ENCODE measurements at regions not wholly inside any gene's neighbourhood (a gene's known extent, or its start where the extent isn't known, plus 50 kb on each side); places are given as distances from the start of the nearest gene placed in this dataset.
A peak's percentile ranks its signal among the peaks of the same experiment; 100 is the strongest.

DNA sequence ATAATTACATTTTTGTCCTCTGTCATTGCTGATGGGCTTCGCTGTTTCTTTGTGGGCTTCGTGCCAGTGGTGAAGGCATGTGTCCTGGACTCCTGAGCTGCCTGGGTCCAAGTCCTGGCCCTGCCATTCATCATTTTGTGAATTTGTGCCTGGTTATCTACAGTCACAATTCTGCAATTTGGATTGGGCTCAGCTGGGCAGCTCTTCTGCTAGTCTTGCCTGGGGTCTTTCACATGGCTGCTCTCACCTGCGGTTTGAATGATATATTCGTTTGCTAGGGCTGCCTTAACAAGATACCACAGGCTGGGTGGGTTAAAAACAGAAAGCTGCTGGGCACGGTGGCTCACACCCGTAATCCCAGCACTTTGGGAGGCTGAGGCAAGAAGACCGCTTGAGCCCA lies 192.7 kb upstream of the IER5L start:
- no peak for DNase-seq (ENCODE audit: insufficient read length, low spot score)
- no peak for FAIRE-seq

- no peak for FAIRE-seq
- no peak for DNase-seq (ENCODE audit: insufficient read length, low spot score)
Observed at GRCh38 chr9:129368444-129368978, 190.4 kb upstream of the IER5L start.

- DNase-seq (ENCODE audit: insufficient read length, low spot score) (no peak), FAIRE-seq (no peak)
Observed at GRCh38 chr9:129367287-129367686, 189.2 kb upstream of the IER5L start.

DNA sequence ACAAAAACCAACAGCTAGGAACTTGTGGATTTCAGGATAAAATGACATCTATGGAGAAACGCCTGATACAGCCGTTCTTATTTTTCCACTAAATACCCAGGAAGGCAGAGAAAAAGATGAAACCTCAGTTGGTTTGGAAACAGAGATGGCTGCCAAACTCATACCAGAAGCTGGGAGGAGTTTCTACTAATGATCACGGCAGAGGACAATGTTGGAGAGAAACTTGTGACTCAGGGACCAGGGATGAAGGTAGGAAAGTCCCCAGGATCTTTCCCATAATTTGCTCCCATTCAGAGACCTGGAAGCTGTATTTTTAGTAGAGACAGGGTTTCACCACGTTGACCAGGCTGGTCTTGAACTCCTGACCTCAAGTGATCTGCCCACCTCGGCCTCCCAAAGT lies 187.1 kb upstream of the IER5L start:
- no peak for DNase-seq (ENCODE audit: insufficient read length, low spot score)
- FAIRE-seq, result no peak

DNA sequence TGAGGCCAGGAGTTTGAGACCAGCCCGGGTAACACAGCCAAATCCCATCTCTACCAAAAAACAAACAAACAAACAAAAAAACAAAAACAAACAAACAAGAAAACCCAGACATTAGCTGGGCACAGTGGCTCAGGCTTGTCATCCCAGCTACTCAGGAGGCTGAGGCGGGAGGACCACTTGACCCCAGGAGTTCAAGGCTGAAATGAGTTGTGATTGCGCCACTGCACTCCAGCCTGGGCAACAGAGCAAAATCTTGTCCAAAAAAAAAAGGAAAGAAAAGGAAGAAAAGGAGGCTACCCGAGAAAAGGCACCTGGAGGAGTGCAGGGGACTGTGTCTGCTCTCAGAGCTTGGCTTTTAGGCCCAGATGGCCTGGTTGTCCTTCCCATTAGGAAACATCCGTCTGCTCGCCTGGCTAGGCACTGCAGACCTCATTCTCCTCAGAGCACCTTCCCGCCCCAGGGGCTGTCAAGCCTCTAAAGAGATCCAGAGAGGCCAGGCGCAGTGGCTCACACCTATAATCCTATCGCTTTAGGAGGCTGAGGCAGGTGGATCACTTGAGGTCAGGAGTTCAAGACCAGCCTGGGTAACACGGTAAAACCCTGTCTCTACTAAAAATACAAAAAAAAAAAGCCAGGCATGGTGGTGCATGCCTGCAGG lies 185.3 kb upstream of the IER5L start:
- DNase-seq (ENCODE audit: insufficient read length, low spot score) (no peak), FAIRE-seq (no peak)

DNA sequence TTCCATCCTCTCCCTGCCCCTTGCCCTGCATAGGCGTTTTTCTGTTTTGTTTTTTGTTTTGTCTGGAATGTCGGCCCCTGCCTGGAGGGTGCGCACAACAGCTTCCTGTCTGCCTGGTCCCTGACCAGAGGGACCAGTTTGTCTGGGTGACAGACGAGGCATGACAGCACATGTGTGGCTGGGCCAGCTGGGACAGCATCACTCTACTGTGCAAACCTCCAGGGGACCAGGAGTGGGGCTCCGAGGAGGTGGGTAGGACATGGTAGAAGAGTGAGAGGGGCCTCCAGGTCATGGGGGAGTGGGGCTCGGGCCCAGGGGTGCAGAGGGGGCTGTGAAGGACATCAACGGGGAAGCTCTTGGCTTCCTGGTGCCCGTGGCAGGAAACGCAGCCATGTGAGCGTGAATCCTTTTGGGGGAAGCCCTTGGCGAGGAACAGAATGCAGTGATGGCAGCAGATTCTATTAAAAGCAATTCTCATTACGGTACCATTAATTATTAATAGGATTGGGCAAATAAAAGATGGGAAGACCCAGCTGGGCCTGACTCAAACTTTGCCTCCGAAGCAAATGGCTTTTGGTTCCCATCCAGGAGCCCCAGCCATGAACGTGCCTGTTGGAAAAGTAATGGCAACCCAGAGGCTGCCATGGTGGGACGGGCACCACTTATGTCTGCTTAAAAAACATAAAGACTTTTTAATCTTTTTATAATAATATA lies 184.4 kb upstream of the IER5L start:
- no peak for DNase-seq (ENCODE audit: insufficient read length, low spot score)
- peak; percentile 33 for FAIRE-seq

DNA sequence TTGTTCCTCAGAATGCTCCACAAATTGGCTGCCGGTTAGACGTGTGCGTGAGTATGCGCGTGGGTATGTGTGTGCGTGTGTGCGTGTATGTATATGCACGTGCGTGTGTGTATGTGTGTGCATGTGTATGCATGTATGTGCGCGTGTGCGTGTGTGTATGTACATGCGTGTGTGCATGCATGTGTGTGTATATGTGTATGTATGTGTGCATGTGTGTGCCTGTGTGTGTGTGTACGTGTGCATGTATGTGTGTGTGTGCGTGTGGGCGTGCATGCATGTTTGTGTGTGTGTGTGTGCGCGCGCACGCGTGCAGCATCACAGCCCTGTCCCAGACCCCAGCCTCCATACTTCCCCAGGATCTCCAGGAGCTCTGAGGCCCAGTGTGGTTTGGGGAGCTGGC lies 183.1 kb upstream of the IER5L start:
- no peak for FAIRE-seq
- no peak for DNase-seq (ENCODE audit: insufficient read length, low spot score)

DNA sequence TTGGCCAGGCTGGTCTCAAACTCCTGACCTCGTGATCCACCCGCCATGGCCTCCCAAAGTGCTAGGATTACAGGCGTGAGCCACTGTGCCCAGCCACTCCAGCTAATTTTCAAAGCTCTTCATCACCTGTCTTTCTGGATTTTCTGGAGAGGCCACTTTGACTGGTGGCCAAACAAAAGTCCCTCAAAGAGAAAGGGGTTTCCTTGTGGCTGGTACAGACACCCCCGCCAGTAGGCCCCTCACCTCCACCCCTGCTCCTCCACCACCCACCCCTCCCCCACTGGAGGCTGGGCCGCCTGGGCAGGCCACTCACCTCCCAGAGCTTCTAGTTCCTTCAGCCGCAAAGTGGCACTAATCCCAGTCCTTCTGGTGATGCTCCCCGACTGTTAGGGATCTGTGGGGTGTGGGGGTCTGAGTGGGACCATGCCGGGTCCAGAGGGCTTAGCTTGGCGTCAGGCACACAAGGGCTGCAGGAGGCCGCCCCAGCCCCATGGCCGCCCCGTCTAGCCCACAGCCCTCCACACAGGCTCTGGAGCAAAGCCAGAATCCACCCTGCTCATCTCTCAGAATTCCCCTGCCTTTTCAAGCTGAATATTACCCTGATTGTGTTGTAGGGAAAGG lies 182.0 kb upstream of the IER5L start:
- FAIRE-seq (no peak), DNase-seq (ENCODE audit: insufficient read length, low spot score) (no peak)

GRCh38 chr9:129359162-129359811 lies 181.2 kb upstream of the IER5L start:
- DNase-seq (ENCODE audit: insufficient read length, low spot score) (no peak), FAIRE-seq (no peak)

DNA sequence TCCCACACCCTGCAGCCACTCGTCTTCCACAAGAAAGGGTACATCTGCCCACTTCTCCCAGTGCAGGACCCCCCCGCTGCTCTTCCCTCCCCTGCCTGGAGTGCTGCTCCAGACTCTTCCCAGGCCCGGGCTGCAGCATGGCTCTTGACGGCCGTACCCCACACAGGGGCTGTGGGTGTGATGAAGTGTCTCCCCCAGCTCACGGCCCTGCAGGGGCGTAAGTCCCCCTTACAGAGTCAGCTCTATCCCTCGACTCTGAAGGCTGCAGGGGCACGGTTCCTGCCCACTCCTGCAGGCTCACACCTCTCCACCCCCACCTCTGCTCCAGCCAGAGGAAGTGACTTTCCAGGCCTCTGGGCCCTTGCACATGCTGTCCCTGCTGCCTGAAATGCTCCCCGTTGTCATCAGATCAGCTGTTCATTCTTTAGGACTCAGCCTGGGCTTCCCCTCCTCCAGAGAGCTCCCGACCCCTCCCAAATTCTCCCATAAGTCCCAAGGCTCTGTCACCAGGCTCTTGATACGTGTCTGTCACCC lies 180.6 kb upstream of the IER5L start:
- DNase-seq (ENCODE audit: insufficient read length, low spot score) (no peak), FAIRE-seq (no peak)

- DNase-seq (ENCODE audit: insufficient read length, low spot score) (no peak), FAIRE-seq (no peak)
Observed at GRCh38 chr9:129357773-129358245, 179.7 kb upstream of the IER5L start.

- no peak for FAIRE-seq
- DNase-seq (ENCODE audit: insufficient read length, low spot score), result no peak
Observed at GRCh38 chr9:129356871-129357772, 179.1 kb upstream of the IER5L start.

- DNase-seq (ENCODE audit: insufficient read length, low spot score) (no peak), FAIRE-seq (no peak)
Observed at GRCh38 chr9:129355631-129356030, 177.6 kb upstream of the IER5L start.

DNA sequence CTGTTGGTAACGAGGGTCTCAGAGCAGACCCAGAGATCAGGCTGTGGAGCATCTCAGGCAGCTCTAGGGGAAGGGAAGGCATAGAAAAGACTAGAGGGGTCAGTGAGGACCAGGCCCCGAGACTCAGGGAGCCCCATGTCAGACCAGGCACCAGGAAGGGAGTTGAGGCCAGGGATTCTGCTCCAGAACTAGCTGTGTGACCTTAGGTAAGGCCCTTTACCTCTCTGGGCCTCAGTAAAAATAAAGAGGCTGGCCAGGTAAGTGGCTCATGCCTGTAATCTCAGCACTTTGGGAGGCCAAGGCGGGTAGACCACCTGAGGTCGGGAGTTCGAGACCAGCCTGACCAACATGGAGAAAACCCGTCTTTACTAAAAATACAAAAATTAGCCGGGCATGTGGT lies 176.4 kb upstream of the IER5L start:
- DNase-seq (ENCODE audit: insufficient read length, low spot score), result no peak
- FAIRE-seq, result no peak

GRCh38 chr9:129353697-129354336 lies 175.8 kb upstream of the IER5L start:
- DNase-seq (ENCODE audit: insufficient read length, low spot score) (no peak), FAIRE-seq (no peak)

DNA sequence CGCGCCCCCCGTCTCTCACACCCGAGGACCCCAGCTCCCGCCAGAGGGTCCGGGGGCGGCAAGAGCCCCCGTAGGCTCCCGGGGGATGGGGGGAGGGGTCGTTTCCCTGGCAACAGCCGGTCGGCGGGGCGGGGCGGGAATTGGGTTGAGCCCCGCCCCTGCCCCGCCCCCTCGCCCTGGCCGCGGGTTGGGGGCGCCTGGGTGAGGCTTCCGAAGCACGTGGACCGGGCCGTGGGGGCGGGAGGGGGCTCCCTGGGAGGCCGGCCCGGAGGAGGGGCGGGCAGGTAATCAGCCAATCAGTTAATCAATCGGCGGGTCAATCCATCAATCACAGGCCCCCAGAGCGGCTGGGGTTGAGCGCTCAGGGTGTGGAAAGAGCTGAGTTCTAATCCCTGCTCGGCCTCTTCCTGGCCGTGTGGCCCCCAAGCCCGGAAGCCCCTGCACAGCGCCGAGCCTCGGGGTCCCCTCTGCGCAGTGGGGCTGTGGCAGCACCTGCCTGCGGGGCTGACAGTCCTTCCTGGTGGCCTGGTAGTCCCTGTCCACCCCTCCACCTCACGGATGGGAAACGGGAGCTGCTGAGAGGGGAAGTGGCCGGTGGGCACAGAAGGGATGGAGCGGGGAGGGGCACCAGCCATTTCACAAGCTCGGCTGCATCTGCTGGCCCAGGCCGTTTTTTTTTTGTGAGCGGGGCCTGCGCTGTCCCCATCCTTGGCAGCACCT lies 174.2 kb upstream of the IER5L start:
- DNase-seq (ENCODE audit: insufficient read length, low spot score) (no peak), FAIRE-seq (no peak)

DNA sequence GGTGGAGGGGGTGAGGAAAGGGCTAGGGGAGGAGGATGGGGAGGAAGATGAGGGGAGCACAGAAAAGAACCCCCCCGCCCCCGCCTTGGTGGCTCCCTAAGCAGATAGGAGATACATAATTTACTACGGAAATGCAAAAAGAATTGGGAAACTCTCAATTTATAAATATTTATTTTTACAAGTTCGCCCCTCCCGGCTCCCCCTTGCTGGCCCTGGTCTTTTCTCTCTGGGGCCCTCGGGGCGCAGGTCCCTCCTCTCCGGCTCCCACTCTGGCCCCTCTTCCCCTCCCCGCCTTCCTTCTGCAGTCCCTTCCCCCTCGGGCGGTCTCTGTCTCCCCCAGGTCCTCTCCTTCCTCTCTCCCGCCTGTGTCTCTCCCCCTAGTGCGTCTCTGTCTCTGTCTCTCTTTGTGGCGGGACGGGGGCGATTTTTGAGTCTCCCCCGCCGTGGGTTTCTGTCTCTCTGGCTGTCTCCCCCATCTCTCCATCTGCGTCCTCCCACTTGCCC lies 173.6 kb upstream of the IER5L start:
- DNase-seq (ENCODE audit: insufficient read length, low spot score) (no peak), FAIRE-seq (no peak)

DNA sequence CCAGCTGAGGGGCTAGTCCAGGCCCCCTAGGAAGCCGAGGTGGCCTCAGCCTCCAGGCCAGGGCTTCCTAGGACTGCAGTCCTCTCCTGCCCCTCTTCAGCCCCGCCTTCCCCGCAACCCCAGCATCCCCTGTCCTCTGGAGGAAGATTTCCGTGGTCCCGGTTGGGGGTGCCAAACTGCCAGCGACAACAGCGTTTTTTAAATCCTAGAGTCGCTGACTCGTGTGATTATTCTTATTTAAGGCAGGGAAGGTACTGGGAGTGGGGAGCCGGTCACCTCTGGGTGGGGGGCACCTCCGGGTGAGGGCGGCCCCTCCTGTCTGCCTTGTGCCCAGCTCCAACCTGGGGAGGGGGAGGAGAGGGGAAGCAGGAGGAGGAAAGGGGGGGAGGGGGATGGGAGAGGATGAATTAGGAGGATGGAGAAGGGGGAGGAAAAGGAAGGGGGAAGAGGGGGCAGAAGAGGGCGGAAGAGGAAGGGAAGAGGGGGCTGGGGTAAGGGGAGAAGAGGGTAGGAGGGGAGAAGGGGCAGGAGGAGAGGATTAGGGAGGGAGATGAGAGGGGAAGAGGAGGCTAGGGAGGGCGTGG lies 173.1 kb upstream of the IER5L start:
- DNase-seq (ENCODE audit: insufficient read length, low spot score) (no peak), FAIRE-seq (no peak)
